Vagina (tissue), 2 donors: ENCODE measurements at regions not wholly inside any gene's neighbourhood (a gene's known extent, or its start where the extent isn't known, plus 50 kb on each side); places are given as distances from the start of the nearest gene placed in this dataset.

Experiments
- DNase-seq, 2 donors: peaks; one replicate each; pipeline ENCODE4 v3.0.0-alpha.2; 2017; ENCODE audit errors: extremely low spot score in 2 of 2
- H3K27ac ChIP-seq: fragments of 200-600 bp; sonication (generic); one replicate; pipeline ENCODE4 v1.5.1; 2019
- H3K27me3 ChIP-seq: fragments of 200-600 bp; sonication (generic); one replicate; pipeline ENCODE4 v1.5.1; 2019
- H3K36me3 ChIP-seq, 2 donors: fragments of 200-600 bp; sonication (generic); one replicate each; pipeline ENCODE4 v1.5.1; 2017 to 2019
- H3K4me1 ChIP-seq: fragments of 200-600 bp; sonication (generic); one replicate; pipeline ENCODE4 v1.5.1; 2019
- H3K4me3 ChIP-seq, 2 donors: fragments of 200-600 bp; sonication (generic); 1 replicate in 1 of 2; 2 replicates in 1 of 2; pipeline ENCODE4 v1.5.1; 2016 to 2019
- H3K9me3 ChIP-seq: fragments of 200-600 bp; sonication (generic); one replicate; pipeline ENCODE4 v1.5.1; 2019
- POLR2A ChIP-seq, 2 donors: fragments of 450-650 bp; IDR thresholded peaks; one replicate each; pipeline ENCODE4 v1.6.1; 2017; ENCODE audit warnings: antibody characterized with exemption in 2 of 2, mild to moderate bottlenecking in 2 of 2, moderate library complexity in 2 of 2
- POLR2AphosphoS5 ChIP-seq, 2 donors: sonication (generic); formaldehyde crosslinking; IDR thresholded peaks; one replicate each; pipeline ENCODE4 v1.9.0; 2017; ENCODE audit warnings: antibody characterized with exemption in 2 of 2, mild to moderate bottlenecking in 2 of 2, low read depth in 1 of 2; ENCODE audit not compliant: insufficient read depth in 1 of 2
- intact Hi-C: fragments of 100-400 bp; cut with DNase I; formaldehyde crosslinking; loops from one replicate; pipeline ENCODE4 v1.15.1; 2023
- TF ChIP-seq, protein P1 (sequence below), 3 experiments: fragments of 450-650 bp in 2 of 3; fragments of 200-600 bp in 1 of 3; sonication (generic) in 1 of 3; IDR thresholded peaks; one replicate each; pipeline ENCODE4 v1.5.1; 2017 to 2019; ENCODE audit warnings: antibody characterized with exemption in 3 of 3, mild to moderate bottlenecking in 2 of 3, moderate library complexity in 2 of 3

- H3K27me3 ChIP-seq, result no peaks in the 10 kb centered on the region
- H3K27ac ChIP-seq, result no peak overlapping the region
- H3K36me3 ChIP-seq, result no peaks in the 10 kb centered on the region
- H3K4me3 ChIP-seq, result no peak overlapping the region
- DNase-seq, result no peak
- TF ChIP-seq POLR2AphosphoS5 (IDR thresholded peaks at IDR 0.05; ENCODE audit: insufficient read depth in 1 of 2, low read depth in 1 of 2) (no peak), POLR2A (IDR thresholded peaks at IDR 0.05) (no peak)
- TF ChIP-seq, protein P1, sequence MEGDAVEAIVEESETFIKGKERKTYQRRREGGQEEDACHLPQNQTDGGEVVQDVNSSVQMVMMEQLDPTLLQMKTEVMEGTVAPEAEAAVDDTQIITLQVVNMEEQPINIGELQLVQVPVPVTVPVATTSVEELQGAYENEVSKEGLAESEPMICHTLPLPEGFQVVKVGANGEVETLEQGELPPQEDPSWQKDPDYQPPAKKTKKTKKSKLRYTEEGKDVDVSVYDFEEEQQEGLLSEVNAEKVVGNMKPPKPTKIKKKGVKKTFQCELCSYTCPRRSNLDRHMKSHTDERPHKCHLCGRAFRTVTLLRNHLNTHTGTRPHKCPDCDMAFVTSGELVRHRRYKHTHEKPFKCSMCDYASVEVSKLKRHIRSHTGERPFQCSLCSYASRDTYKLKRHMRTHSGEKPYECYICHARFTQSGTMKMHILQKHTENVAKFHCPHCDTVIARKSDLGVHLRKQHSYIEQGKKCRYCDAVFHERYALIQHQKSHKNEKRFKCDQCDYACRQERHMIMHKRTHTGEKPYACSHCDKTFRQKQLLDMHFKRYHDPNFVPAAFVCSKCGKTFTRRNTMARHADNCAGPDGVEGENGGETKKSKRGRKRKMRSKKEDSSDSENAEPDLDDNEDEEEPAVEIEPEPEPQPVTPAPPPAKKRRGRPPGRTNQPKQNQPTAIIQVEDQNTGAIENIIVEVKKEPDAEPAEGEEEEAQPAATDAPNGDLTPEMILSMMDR (IDR thresholded peaks at IDR 0.05), result no peak
- H3K9me3 ChIP-seq, result no peaks in the 10 kb centered on the region
- no peaks in the 10 kb centered on the region for H3K4me1 ChIP-seq
- intact Hi-C loops, result no loop called here
These were observed 1966.1 kb upstream of the CELF4 start for GRCh38 chr18:39531659-39532058.

DNA sequence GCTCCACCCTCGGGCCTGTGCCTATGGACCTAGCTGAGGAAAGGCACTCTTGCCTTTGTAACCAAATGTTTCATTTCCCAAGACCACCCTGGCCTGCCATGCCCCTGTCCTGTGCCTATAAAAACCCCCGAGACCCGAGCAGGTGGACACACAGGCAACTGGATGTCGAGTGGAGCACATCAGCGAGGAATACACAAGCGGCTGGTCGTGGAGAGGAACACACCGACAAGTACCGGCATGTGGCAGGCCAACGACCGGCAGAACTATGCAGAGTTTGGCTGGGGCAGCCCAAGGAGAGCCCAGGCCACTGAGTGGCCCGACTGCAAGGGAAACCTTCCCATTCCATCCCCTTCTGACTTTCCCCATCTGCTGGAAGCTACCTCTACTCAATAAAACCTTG lies 1963.8 kb upstream of the CELF4 start:
- TF ChIP-seq POLR2A (IDR thresholded peaks at IDR 0.05) (no peak), POLR2AphosphoS5 (IDR thresholded peaks at IDR 0.05; ENCODE audit: insufficient read depth in 1 of 2, low read depth in 1 of 2) (no peak)
- TF ChIP-seq, protein P1 (IDR thresholded peaks at IDR 0.05), result no peak
- DNase-seq, result no peak
- Histone ChIP-seq H3K36me3 (no peaks in the 10 kb centered on the region), H3K27me3 (no peaks in the 10 kb centered on the region), H3K9me3 (no peaks in the 10 kb centered on the region), H3K4me3 (no peak overlapping the region), H3K27ac (no peak overlapping the region), H3K4me1 (no peaks in the 10 kb centered on the region)
- intact Hi-C loops, result no loop called here

GRCh38 chr18:39527465-39527864 lies 1961.9 kb upstream of the CELF4 start:
- DNase-seq, result no peak
- Histone ChIP-seq H3K27me3 (no peaks in the 10 kb centered on the region), H3K36me3 (no peaks in the 10 kb centered on the region), H3K27ac (no peak overlapping the region), H3K9me3 (no peaks in the 10 kb centered on the region), H3K4me3 (no peak overlapping the region), H3K4me1 (no peaks in the 10 kb centered on the region)
- intact Hi-C loops, result no loop called here
- TF ChIP-seq, protein P1 (IDR thresholded peaks at IDR 0.05), result no peak
- TF ChIP-seq POLR2AphosphoS5 (IDR thresholded peaks at IDR 0.05; ENCODE audit: insufficient read depth in 1 of 2, low read depth in 1 of 2) (no peak), POLR2A (IDR thresholded peaks at IDR 0.05) (no peak)

GRCh38 chr18:39524370-39524769 lies 1958.8 kb upstream of the CELF4 start:
- intact Hi-C loops, result no loop called here
- Histone ChIP-seq H3K9me3 (no peaks in the 10 kb centered on the region), H3K4me1 (no peaks in the 10 kb centered on the region), H3K4me3 (no peak overlapping the region), H3K36me3 (no peaks in the 10 kb centered on the region), H3K27ac (no peak overlapping the region), H3K27me3 (no peaks in the 10 kb centered on the region)
- TF ChIP-seq POLR2A (IDR thresholded peaks at IDR 0.05) (no peak), POLR2AphosphoS5 (IDR thresholded peaks at IDR 0.05; ENCODE audit: insufficient read depth in 1 of 2, low read depth in 1 of 2) (no peak)
- TF ChIP-seq, protein P1 (IDR thresholded peaks at IDR 0.05), result no peak
- no peak for DNase-seq

DNA sequence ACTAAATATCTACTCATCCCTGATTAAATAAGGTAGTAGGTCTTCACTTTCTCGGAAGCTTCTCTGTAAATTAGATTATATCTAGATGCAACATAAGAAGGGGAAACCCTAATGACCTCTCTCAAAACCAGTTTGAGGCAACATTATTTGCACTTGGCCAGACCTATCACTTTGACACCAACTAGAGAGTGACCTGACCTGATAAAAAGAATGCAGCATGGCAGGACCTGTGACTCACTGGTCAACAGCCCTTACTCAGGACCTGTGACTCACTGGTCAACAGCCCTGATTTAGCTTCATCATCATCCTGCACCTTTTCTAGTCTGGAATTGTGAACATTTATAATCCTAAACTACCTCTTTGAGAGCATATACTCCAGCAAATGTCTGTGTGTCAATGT lies 1957.7 kb upstream of the CELF4 start:
- H3K27ac ChIP-seq, result no peak overlapping the region
- no peaks in the 10 kb centered on the region for H3K36me3 ChIP-seq
- H3K9me3 ChIP-seq, result no peaks in the 10 kb centered on the region
- no peak for TF ChIP-seq POLR2A (IDR thresholded peaks at IDR 0.05)
- TF ChIP-seq POLR2AphosphoS5 (IDR thresholded peaks at IDR 0.05; ENCODE audit: insufficient read depth in 1 of 2, low read depth in 1 of 2), result no peak
- TF ChIP-seq, protein P1 (IDR thresholded peaks at IDR 0.05), result no peak
- intact Hi-C loops, result no loop called here
- no peak for DNase-seq
- no peaks in the 10 kb centered on the region for H3K4me1 ChIP-seq
- H3K4me3 ChIP-seq, result no peak overlapping the region
- H3K27me3 ChIP-seq, result no peaks in the 10 kb centered on the region
